ENCODE measurements at regions not wholly inside any gene's neighbourhood (a gene's known extent, or its start where the extent isn't known, plus 50 kb on each side); places are given as distances from the start of the nearest gene placed in this dataset.

GRCh38 chr9:38118862-38119438 lies 49.9 kb upstream of the SHB start:
- DNase-seq, result no peak

Data from NCI-H2029 treated with DMSO at 0.1 percent for 48 hours (cell line).